Common myeloid progenitor, CD34-positive (primary cell): ENCODE measurements at regions not wholly inside any gene's neighbourhood (a gene's known extent, or its start where the extent isn't known, plus 50 kb on each side); places are given as distances from the start of the nearest gene placed in this dataset.

Experiments used
- CTCF ChIA-PET: fragments of 350-600 bp; sonication (Branson Sonifier 250); formaldehyde crosslinking; loops from one replicate; lab custom pipeline; 2021; ENCODE audit warnings: antibody characterized with exemption; lab: Charles Lee
- POLR2A ChIA-PET: fragments of 350-600 bp; sonication (Branson Sonifier 250); formaldehyde crosslinking; loops from one replicate; lab custom pipeline; 2021; ENCODE audit warnings: antibody characterized with exemption; lab: Charles Lee
- DNase-seq, 3 donors: peaks; one replicate each; pipeline versions ENCODE4 v3.0.0 to v3.0.0-alpha.2; 2013
- H3K27ac ChIP-seq, 2 experiments: 1 replicate in 1 of 2; 2 replicates in 1 of 2; pipeline ENCODE4 v1.7.0; 2013; ENCODE audit warnings: inconsistent platforms in 2 of 2, low read length in 2 of 2, mild to moderate bottlenecking in 2 of 2, low read depth in 1 of 2, moderate library complexity in 1 of 2; ENCODE audit not compliant: severe bottlenecking in 2 of 2, insufficient read depth in 1 of 2, poor library complexity in 1 of 2
- H3K27me3 ChIP-seq, 5 experiments: replicated peaks in 2 of 5; 1 replicate in 3 of 5; 2 replicates in 2 of 5; pipeline versions ENCODE4 v1.6.1 to v1.7.0; 2013; ENCODE audit warnings: low read length in 4 of 5, mild to moderate bottlenecking in 2 of 5, moderate library complexity in 2 of 5, inconsistent platforms in 1 of 5; ENCODE audit not compliant: insufficient read depth in 5 of 5, control insufficient read depth in 4 of 5
- H3K36me3 ChIP-seq, 4 experiments: 1 replicate in 2 of 4; 2 replicates in 2 of 4; pipeline versions ENCODE4 v1.6.1 to v1.7.0; 2013; ENCODE audit warnings: low read length in 3 of 4, control low read depth in 1 of 4, mild to moderate bottlenecking in 1 of 4; ENCODE audit not compliant: control insufficient read depth in 4 of 4, insufficient read depth in 4 of 4
- H3K4me1 ChIP-seq, 4 experiments: 1 replicate in 3 of 4; 2 replicates in 1 of 4; pipeline versions ENCODE4 v1.6.1 to v1.7.1; 2013; ENCODE audit warnings: low read length in 3 of 4, mild to moderate bottlenecking in 3 of 4, control low read depth in 1 of 4, inconsistent platforms in 1 of 4, moderate library complexity in 1 of 4; ENCODE audit not compliant: control insufficient read depth in 4 of 4, insufficient read depth in 4 of 4; ENCODE audit errors: control extremely low read depth in 1 of 4
- H3K4me3 ChIP-seq, 7 experiments: 1 replicate in 4 of 7; 2 replicates in 3 of 7; pipeline versions ENCODE4 v1.5.1 to v1.7.0; 2013; ENCODE audit warnings: mild to moderate bottlenecking in 7 of 7, low read length in 6 of 7, moderate library complexity in 6 of 7, inconsistent platforms in 2 of 7, low read depth in 2 of 7, control low read depth in 1 of 7; ENCODE audit not compliant: insufficient read depth in 4 of 7, control insufficient read depth in 1 of 7; ENCODE audit errors: extremely low read depth in 1 of 7
- H3K9me3 ChIP-seq, 5 experiments: 1 replicate in 4 of 5; 2 replicates in 1 of 5; pipeline versions ENCODE4 v1.6.1 to v1.7.1; 2013; ENCODE audit warnings: low read length in 4 of 5, mild to moderate bottlenecking in 2 of 5, inconsistent platforms in 1 of 5, low read depth in 1 of 5, moderate library complexity in 1 of 5; ENCODE audit not compliant: control insufficient read depth in 4 of 5, insufficient read depth in 2 of 5; ENCODE audit errors: control extremely low read depth in 1 of 5
- WGBS: methylation state at CpG from one replicate; pipeline ENCODE4 v1.1.5; 2013; ENCODE audit not compliant: insufficient coverage; 5-methylcytosine and 5-hydroxymethylcytosine counted together

DNA sequence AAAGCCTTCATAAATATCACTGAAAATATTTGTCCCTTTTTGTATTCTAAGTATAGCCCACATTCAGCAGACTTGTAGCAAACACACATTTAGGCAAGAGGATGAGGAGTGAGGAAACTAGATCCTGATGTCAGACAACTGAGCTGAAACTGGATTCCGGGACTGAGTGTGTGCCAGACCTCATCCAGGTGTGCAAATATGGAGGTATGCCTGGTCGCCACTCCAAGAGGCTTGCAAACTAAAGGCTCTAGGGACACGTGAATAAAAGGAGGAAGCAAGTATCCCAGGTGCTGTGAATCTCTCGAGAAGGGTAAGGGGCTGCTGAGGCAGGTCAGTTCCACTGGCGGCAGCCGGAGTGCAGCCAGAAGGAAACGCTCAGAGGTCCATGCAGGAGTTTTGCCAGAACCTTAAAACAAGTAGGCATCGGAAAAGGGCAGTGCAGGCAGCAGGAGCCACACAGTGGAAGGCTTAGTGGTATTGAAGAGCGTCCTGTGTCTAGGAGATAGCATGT is 77.4 kb upstream of the ALDH1B1 start:
- CTCF ChIA-PET, result no interaction called here
- no peaks in the 10 kb centered on the region for H3K36me3 ChIP-seq
- 90% methylated on average over 8 of the region's 9 CpGs for WGBS

DNA sequence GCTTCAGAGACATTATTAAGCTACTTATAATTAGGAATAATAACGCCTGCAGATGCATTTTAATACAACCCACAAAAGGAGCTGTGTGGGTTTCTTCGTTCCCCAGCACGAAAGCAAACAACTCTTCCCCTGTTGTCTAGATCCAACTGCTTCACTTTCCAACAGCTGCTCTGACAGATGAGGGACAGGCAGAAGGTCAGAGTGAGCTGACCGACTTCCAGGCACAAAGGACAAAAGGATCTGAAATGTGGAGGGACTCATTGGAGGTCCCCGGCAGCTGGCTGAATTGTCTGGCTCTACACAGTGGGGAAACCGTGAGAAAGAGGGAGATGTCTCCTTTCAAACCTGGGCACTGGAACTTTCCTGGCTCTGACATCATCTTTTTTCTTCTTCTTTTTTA is 79.1 kb upstream of the ALDH1B1 start:
- Histone ChIP-seq H3K4me1 (peaks cover 0 to 5% (median 0%) of the 10 kb centered on the region in 4 experiments), H3K9me3 (no peaks in the 10 kb centered on the region), H3K27me3 (peaks cover 0 to 4% (median 0%) of the 10 kb centered on the region in 5 experiments), H3K36me3 (no peaks in the 10 kb centered on the region), H3K27ac (no peak overlapping the region), H3K4me3 (no peak overlapping the region)
- DNase-seq, result no peak
- 100% methylated on average over 3 of the region's 6 CpGs for WGBS
- ChIA-PET POLR2A (no interaction called here), CTCF (no interaction called here)

More for the DNA sequence above, 77.4 kb upstream of the ALDH1B1 start:
- Histone ChIP-seq H3K9me3 (no peaks in the 10 kb centered on the region), H3K27ac (no peak overlapping the region), H3K4me1 (peaks cover 0 to 5% (median 0%) of the 10 kb centered on the region in 4 experiments), H3K4me3 (no peak overlapping the region), H3K27me3 (peaks cover 0 to 2% (median 0%) of the 10 kb centered on the region in 5 experiments)
- no peak for DNase-seq
- POLR2A ChIA-PET, result no interaction called here

- Histone ChIP-seq H3K27ac (no peak overlapping the region), H3K36me3 (no peaks in the 10 kb centered on the region), H3K4me1 (peaks cover 0 to 5% (median 0%) of the 10 kb centered on the region in 4 experiments), H3K4me3 (no peak overlapping the region), H3K27me3 (peaks cover 0 to 4% (median 0%) of the 10 kb centered on the region in 5 experiments), H3K9me3 (no peaks in the 10 kb centered on the region)
- POLR2A ChIA-PET, result no interaction called here
- DNase-seq, result no peak
- CTCF ChIA-PET, result no interaction called here
- 96% methylated on average over 4 of the region's 4 CpGs for WGBS
Observed at GRCh38 chr9:38312406-38312805, 80.1 kb upstream of the ALDH1B1 start.

GRCh38 chr9:38311382-38312270 is 80.9 kb upstream of the ALDH1B1 start:
- Histone ChIP-seq H3K36me3 (no peaks in the 10 kb centered on the region), H3K9me3 (no peaks in the 10 kb centered on the region), H3K4me3 (no peak overlapping the region), H3K27me3 (peaks cover 0 to 4% (median 0%) of the 10 kb centered on the region in 5 experiments), H3K27ac (no peak overlapping the region), H3K4me1 (peaks cover 0 to 5% (median 0%) of the 10 kb centered on the region in 4 experiments)
- ChIA-PET POLR2A (no interaction called here), CTCF (no interaction called here)
- DNase-seq, result no peak
- whole genome bisulfite sequencing, result 88% methylated on average over 16 of the region's 16 CpGs

- peaks cover 0 to 4% (median 0%) of the 10 kb centered on the region in 5 experiments for H3K27me3 ChIP-seq
- POLR2A ChIA-PET, result no interaction called here
- CTCF ChIA-PET, result no interaction called here
- H3K4me1 ChIP-seq, result peaks cover 0 to 5% (median 0%) of the 10 kb centered on the region in 4 experiments
- H3K9me3 ChIP-seq, result no peaks in the 10 kb centered on the region
- no peaks in the 10 kb centered on the region for H3K36me3 ChIP-seq
- H3K27ac ChIP-seq, result no peak overlapping the region
- WGBS, result 100% methylated on average over 9 of the region's 11 CpGs
- H3K4me3 ChIP-seq, result no peak overlapping the region
- DNase-seq, result no peak
Observed at GRCh38 chr9:38309324-38310195, 82.9 kb upstream of the ALDH1B1 start.

DNA sequence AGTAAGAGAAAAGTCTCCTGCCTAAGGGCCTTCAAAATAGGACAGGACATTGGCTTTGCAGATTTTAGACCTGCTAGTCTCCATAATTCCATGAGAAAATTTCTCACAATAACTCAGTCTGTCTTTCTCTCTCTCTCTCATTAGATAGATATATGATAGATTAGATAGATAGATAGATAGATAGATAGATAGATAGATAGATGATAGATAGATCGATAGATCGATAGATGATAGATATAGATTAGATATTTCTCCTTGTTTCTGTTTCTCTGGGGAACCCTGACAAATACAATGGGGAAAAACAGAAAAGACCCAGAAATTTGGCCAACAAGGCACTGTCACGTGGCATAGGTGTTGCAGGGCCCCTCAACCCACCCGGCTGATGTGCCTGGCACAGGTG is 84.4 kb upstream of the ALDH1B1 start:
- Histone ChIP-seq H3K4me1 (peaks cover 0 to 5% (median 0%) of the 10 kb centered on the region in 4 experiments), H3K4me3 (no peak overlapping the region), H3K27ac (no peak overlapping the region), H3K36me3 (no peaks in the 10 kb centered on the region), H3K27me3 (peaks cover 0 to 4% (median 0%) of the 10 kb centered on the region in 5 experiments), H3K9me3 (no peaks in the 10 kb centered on the region)
- WGBS, result 100% methylated on average over 2 of the region's 4 CpGs
- DNase-seq, result no peak
- CTCF ChIA-PET, result no interaction called here
- POLR2A ChIA-PET, result no interaction called here
